ENCODE measurements at regions not wholly inside any gene's neighbourhood (a gene's known extent, or its start where the extent isn't known, plus 50 kb on each side); places are given as distances from the start of the nearest gene placed in this dataset.

DNA sequence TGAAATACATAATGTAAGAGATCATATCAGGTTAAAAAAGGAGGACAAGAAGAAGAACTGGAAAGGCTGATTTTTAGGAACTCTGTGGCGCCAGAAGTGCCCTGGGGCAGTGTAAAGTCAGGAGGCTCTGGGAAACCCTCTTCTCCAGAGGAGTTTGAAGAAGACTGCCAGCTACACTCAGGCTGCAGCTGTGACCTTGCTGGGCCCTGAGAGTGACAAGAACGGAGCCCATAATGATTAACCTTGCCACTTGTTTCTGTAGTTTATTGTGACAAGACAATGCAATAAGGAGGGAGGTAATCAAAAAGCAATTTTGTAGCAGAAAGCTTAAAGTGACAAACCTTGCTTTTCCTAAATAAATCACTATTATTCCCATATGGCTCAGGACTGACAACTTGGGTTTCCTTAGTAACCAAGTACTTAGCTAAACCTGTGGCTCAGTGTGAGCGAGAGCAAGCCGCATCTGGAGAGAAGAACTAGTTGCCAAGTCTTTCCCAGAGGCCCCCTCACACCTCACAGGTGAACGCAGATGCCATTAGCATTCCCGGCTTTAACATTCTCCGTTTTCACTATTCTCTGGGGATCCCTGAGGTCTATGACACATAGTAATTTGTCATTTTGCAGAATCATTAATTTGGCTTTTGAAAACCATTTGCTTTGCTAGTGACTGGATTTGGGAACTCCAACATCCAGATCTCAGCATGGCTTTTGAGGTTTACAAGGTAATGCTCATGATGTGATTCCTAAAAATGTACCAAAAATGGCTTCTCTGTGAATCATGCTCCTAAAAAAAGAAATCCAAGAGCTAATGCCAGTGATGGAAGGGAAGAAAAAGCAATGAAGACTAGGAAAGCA, 115.9 kb downstream of the OMA1 start:
- TF ChIP-seq EZH2 (IDR thresholded peaks at IDR 0.05; ENCODE audit: low read depth) = no peak
- TF ChIP-seq, protein P1, sequence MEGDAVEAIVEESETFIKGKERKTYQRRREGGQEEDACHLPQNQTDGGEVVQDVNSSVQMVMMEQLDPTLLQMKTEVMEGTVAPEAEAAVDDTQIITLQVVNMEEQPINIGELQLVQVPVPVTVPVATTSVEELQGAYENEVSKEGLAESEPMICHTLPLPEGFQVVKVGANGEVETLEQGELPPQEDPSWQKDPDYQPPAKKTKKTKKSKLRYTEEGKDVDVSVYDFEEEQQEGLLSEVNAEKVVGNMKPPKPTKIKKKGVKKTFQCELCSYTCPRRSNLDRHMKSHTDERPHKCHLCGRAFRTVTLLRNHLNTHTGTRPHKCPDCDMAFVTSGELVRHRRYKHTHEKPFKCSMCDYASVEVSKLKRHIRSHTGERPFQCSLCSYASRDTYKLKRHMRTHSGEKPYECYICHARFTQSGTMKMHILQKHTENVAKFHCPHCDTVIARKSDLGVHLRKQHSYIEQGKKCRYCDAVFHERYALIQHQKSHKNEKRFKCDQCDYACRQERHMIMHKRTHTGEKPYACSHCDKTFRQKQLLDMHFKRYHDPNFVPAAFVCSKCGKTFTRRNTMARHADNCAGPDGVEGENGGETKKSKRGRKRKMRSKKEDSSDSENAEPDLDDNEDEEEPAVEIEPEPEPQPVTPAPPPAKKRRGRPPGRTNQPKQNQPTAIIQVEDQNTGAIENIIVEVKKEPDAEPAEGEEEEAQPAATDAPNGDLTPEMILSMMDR (conservative IDR thresholded peaks at IDR 0.05) = no peak

All from PC-9 (cell line).